ENCODE measurements at regions not wholly inside any gene's neighbourhood (a gene's known extent, or its start where the extent isn't known, plus 50 kb on each side); places are given as distances from the start of the nearest gene placed in this dataset.

GRCh38 chr5:142466195-142466971, 141.6 kb upstream of the SPRY4 start:
- H3K36me3 ChIP-seq = no peaks in the 10 kb centered on the region
- TF ChIP-seq, protein P1, sequence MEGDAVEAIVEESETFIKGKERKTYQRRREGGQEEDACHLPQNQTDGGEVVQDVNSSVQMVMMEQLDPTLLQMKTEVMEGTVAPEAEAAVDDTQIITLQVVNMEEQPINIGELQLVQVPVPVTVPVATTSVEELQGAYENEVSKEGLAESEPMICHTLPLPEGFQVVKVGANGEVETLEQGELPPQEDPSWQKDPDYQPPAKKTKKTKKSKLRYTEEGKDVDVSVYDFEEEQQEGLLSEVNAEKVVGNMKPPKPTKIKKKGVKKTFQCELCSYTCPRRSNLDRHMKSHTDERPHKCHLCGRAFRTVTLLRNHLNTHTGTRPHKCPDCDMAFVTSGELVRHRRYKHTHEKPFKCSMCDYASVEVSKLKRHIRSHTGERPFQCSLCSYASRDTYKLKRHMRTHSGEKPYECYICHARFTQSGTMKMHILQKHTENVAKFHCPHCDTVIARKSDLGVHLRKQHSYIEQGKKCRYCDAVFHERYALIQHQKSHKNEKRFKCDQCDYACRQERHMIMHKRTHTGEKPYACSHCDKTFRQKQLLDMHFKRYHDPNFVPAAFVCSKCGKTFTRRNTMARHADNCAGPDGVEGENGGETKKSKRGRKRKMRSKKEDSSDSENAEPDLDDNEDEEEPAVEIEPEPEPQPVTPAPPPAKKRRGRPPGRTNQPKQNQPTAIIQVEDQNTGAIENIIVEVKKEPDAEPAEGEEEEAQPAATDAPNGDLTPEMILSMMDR (IDR thresholded peaks at IDR 0.05) = no peak
- DNase-seq (ENCODE audit: low spot score) = no peak
- H3K27me3 ChIP-seq (replicated peaks; ENCODE audit: insufficient read depth) = no peaks in the 10 kb centered on the region
- H3K4me1 ChIP-seq (ENCODE audit: control insufficient read depth in 1 of 2, low read depth in 2 of 2) = no peaks in the 10 kb centered on the region
- ATAC-seq (ENCODE audit: insufficient number of reproducible peaks, low FRiP score, low read depth) = no peak
- H3K4me3 ChIP-seq = no peak overlapping the region
- H3K9me3 ChIP-seq = no peaks in the 10 kb centered on the region
- H3K27ac ChIP-seq = no peak overlapping the region

DNA sequence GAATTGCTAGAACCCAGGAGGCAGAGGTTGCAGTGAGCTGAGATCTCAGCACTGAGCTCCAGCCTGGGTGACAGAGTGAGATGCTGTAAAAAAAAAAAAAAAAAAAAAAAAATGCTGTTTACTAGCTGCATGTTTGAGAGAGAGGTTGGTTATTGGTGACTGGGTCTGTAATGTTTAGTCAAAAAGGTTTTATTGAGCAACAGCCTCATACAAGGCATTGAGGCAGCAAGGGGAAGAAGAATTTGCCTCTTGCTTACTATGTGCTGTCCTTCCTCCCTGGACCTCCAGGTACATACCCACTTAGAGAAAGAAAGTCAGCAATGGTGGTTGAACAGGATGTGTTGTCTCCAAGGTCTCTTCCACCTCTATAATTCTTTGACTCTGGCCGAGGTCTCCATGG, 140.7 kb upstream of the SPRY4 start:
- TF ChIP-seq, protein P1 (IDR thresholded peaks at IDR 0.05) = no peak
- Histone ChIP-seq H3K27ac (no peak overlapping the region), H3K9me3 (no peaks in the 10 kb centered on the region), H3K4me3 (no peak overlapping the region), H3K27me3 (replicated peaks; ENCODE audit: insufficient read depth) (no peaks in the 10 kb centered on the region), H3K36me3 (no peaks in the 10 kb centered on the region), H3K4me1 (ENCODE audit: control insufficient read depth in 1 of 2, low read depth in 2 of 2) (no peaks in the 10 kb centered on the region)
- ATAC-seq (ENCODE audit: insufficient number of reproducible peaks, low FRiP score, low read depth) = no peak
- no peak for DNase-seq (ENCODE audit: low spot score)

- Histone ChIP-seq H3K9me3 (no peaks in the 10 kb centered on the region), H3K27ac (no peak overlapping the region), H3K4me1 (ENCODE audit: control insufficient read depth in 1 of 2, low read depth in 2 of 2) (no peaks in the 10 kb centered on the region), H3K36me3 (no peaks in the 10 kb centered on the region), H3K4me3 (no peak overlapping the region), H3K27me3 (replicated peaks; ENCODE audit: insufficient read depth) (no peaks in the 10 kb centered on the region)
- TF ChIP-seq, protein P1 (IDR thresholded peaks at IDR 0.05) = no peak
- no peak for ATAC-seq (ENCODE audit: insufficient number of reproducible peaks, low FRiP score, low read depth)
- DNase-seq (ENCODE audit: low spot score) = no peak
These were observed 139.1 kb upstream of the SPRY4 start for GRCh38 chr5:142463904-142464303.

GRCh38 chr5:142461028-142461590, 136.3 kb upstream of the SPRY4 start:
- no peaks in the 10 kb centered on the region for H3K4me1 ChIP-seq (ENCODE audit: control insufficient read depth in 1 of 2, low read depth in 2 of 2)
- H3K27me3 ChIP-seq (replicated peaks; ENCODE audit: insufficient read depth) = no peaks in the 10 kb centered on the region
- ATAC-seq (ENCODE audit: insufficient number of reproducible peaks, low FRiP score, low read depth) (no peak), DNase-seq (ENCODE audit: low spot score) (no peak)
- no peak overlapping the region for H3K27ac ChIP-seq
- TF ChIP-seq, protein P1 (IDR thresholded peaks at IDR 0.05) = no peak
- no peaks in the 10 kb centered on the region for H3K9me3 ChIP-seq
- H3K4me3 ChIP-seq = no peak overlapping the region
- no peaks in the 10 kb centered on the region for H3K36me3 ChIP-seq

DNA sequence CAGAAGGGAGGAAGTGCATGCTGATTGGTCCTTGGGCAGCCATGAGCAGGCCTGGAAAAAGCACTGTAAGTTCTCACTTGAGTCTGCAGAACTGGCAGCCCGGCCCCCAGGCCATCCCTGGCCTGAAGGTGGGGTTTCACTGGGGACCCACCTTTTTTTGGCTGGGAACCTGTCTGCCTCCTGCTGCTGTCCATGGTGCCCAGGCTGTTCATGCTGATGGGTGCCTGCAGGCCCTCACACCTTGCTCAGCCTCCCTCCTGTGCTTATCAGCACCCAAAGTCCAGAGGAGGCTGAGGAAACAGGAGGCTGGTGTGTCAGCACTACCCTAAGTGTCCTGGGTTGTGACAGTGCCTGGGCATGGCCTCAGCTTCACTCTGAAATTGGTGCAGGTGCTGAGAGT, 134.4 kb upstream of the SPRY4 start:
- no peaks in the 10 kb centered on the region for H3K4me1 ChIP-seq (ENCODE audit: control insufficient read depth in 1 of 2, low read depth in 2 of 2)
- no peak for DNase-seq (ENCODE audit: low spot score)

More for the DNA sequence above, 134.4 kb upstream of the SPRY4 start:
- Histone ChIP-seq H3K27ac (no peak overlapping the region), H3K36me3 (no peaks in the 10 kb centered on the region), H3K9me3 (no peaks in the 10 kb centered on the region), H3K4me3 (no peak overlapping the region), H3K27me3 (replicated peaks; ENCODE audit: insufficient read depth) (no peaks in the 10 kb centered on the region)
- TF ChIP-seq, protein P1 (IDR thresholded peaks at IDR 0.05) = no peak
- no peak for ATAC-seq (ENCODE audit: insufficient number of reproducible peaks, low FRiP score, low read depth)
